GM18858 (cell line): ENCODE measurements at regions not wholly inside any gene's neighbourhood (a gene's known extent, or its start where the extent isn't known, plus 50 kb on each side); places are given as distances from the start of the nearest gene placed in this dataset.

Experiments
- ATAC-seq: cut with Tn5 transposase; IDR thresholded peaks from one replicate; pipeline ENCODE4 v1.9.1; 2021; ENCODE audit not compliant: unreplicated experiment

GRCh38 chr7:156194813-156195212 is 382.6 kb upstream of the SHH start:
- ATAC-seq = no peak

GRCh38 chr7:156192921-156193320 is 380.7 kb upstream of the SHH start:
- no peak for ATAC-seq

- no peak for ATAC-seq
These were observed 378.8 kb upstream of the SHH start for GRCh38 chr7:156191090-156191489.

GRCh38 chr7:156185076-156185475 is 372.8 kb upstream of the SHH start:
- no peak for ATAC-seq

- ATAC-seq = no peak
These were observed 371.9 kb upstream of the SHH start for GRCh38 chr7:156184164-156184563.

GRCh38 chr7:156180451-156181229 is 368.4 kb upstream of the SHH start:
- no peak for ATAC-seq

GRCh38 chr7:156179872-156180390 is 367.7 kb upstream of the SHH start:
- no peak for ATAC-seq

GRCh38 chr7:156178857-156179256 is 366.6 kb upstream of the SHH start:
- ATAC-seq = no peak

GRCh38 chr7:156178214-156178613 is 366.0 kb upstream of the SHH start:
- ATAC-seq = no peak

- no peak for ATAC-seq
These were observed 365.3 kb upstream of the SHH start for GRCh38 chr7:156177422-156178055.

- no peak for ATAC-seq
These were observed 363.8 kb upstream of the SHH start for GRCh38 chr7:156176039-156176438.

GRCh38 chr7:156175003-156175402 is 362.7 kb upstream of the SHH start:
- ATAC-seq = no peak

GRCh38 chr7:156174428-156174827 is 362.2 kb upstream of the SHH start:
- no peak for ATAC-seq

- ATAC-seq = no peak
These were observed 361.6 kb upstream of the SHH start for GRCh38 chr7:156173748-156174353.

- ATAC-seq = no peak
These were observed 361.1 kb upstream of the SHH start for GRCh38 chr7:156173346-156173745.

GRCh38 chr7:156172638-156173037 is 360.4 kb upstream of the SHH start:
- no peak for ATAC-seq

- no peak for ATAC-seq
These were observed 357.5 kb upstream of the SHH start for GRCh38 chr7:156169474-156170370.

- ATAC-seq = no peak
These were observed 356.2 kb upstream of the SHH start for GRCh38 chr7:156168434-156168833.

- no peak for ATAC-seq
These were observed 355.7 kb upstream of the SHH start for GRCh38 chr7:156167987-156168386.

GRCh38 chr7:156167417-156167807 is 355.1 kb upstream of the SHH start:
- no peak for ATAC-seq
